GM12878 (cell line): ENCODE measurements at regions not wholly inside any gene's neighbourhood (a gene's known extent, or its start where the extent isn't known, plus 50 kb on each side); places are given as distances from the start of the nearest gene placed in this dataset.

Source experiments
- BHLHE40 ChIP-seq, 2 experiments: fragments of 450-650 bp in 1 of 2; IDR thresholded peaks; 2 replicates each; pipeline ENCODE4 v1.6.1; 2011 to 2017; ENCODE audit warnings: low read depth in 2 of 2, borderline replicate concordance in 1 of 2, improper control_type of control experiment in 1 of 2, low read length in 1 of 2, mild to moderate bottlenecking in 1 of 2
- CBFB ChIP-seq: IDR thresholded peaks from 2 replicates; pipeline ENCODE4 v1.6.1; 2016; ENCODE audit warnings: antibody characterized with exemption, low read depth
- GATAD2B ChIP-seq: fragments of 450-650 bp; conservative IDR thresholded peaks from 2 replicates; pipeline ENCODE4 v1.6.1; 2017; ENCODE audit warnings: low read depth, mild to moderate bottlenecking, moderate library complexity
- IKZF1 ChIP-seq: fragments of 450-650 bp; conservative IDR thresholded peaks from 2 replicates; pipeline ENCODE4 v1.6.1; 2017; ENCODE audit warnings: antibody characterized with exemption, mild to moderate bottlenecking
- IRF4 ChIP-seq: IDR thresholded peaks from 2 replicates; pipeline ENCODE4 v1.6.1; 2011; ENCODE audit warnings: low read depth, low read length
- JUNB ChIP-seq: IDR thresholded peaks from 2 replicates; pipeline ENCODE4 v1.6.1; 2016; ENCODE audit warnings: antibody characterized with exemption, mild to moderate bottlenecking
- KAT2A ChIP-seq: conservative IDR thresholded peaks from 2 replicates; pipeline ENCODE4 v1.6.1; 2011; ENCODE audit warnings: low read depth, low read length; ENCODE audit not compliant: control insufficient read depth
- MTA2 ChIP-seq: fragments of 450-650 bp; IDR thresholded peaks from 2 replicates; pipeline ENCODE4 v1.6.1; 2016; ENCODE audit warnings: low read depth, mild to moderate bottlenecking, moderate library complexity
- MYC ChIP-seq: IDR thresholded peaks from 2 replicates; pipeline ENCODE4 v1.6.1; 2011; ENCODE audit warnings: mild to moderate bottlenecking, low read length, moderate library complexity, inconsistent platforms; ENCODE audit not compliant: insufficient read depth, insufficient replicate concordance, insufficient read length, severe bottlenecking
- RAD51 ChIP-seq: fragments of 450-650 bp; IDR thresholded peaks from 2 replicates; pipeline ENCODE4 v1.6.1; 2016; ENCODE audit warnings: moderate library complexity, mild to moderate bottlenecking, inconsistent platforms
- RFX5 ChIP-seq: IDR thresholded peaks from 2 replicates; pipeline ENCODE4 v1.6.1; 2011; ENCODE audit warnings: low read depth, low read length, improper control_type of control experiment
- SIX5 ChIP-seq: IDR thresholded peaks from 2 replicates; pipeline ENCODE4 v1.6.1; 2011; ENCODE audit warnings: mild to moderate bottlenecking, low read depth, low read length, moderate library complexity; ENCODE audit not compliant: severe bottlenecking
- SMARCA5 ChIP-seq: fragments of 450-650 bp; IDR thresholded peaks from 2 replicates; pipeline ENCODE4 v1.6.1; 2017; ENCODE audit warnings: mild to moderate bottlenecking
- SP1 ChIP-seq: IDR thresholded peaks from one replicate; pipeline ENCODE4 v1.6.1; 2011; ENCODE audit warnings: low read depth, low read length
- SUZ12 ChIP-seq: fragments of 200-600 bp; sonication (generic); IDR thresholded peaks from one replicate; pipeline ENCODE4 v1.6.1; 2018; ENCODE audit warnings: antibody characterized with exemption, mild to moderate bottlenecking; ENCODE audit not compliant: unreplicated experiment
- YY1 ChIP-seq: IDR thresholded peaks from 2 replicates; pipeline ENCODE4 v1.6.1; 2011; ENCODE audit warnings: low read depth, mild to moderate bottlenecking, low read length
- ZNF207 ChIP-seq: fragments of 450-650 bp; IDR thresholded peaks from 2 replicates; pipeline ENCODE4 v1.6.1; 2014; ENCODE audit warnings: antibody characterized with exemption, mild to moderate bottlenecking, borderline replicate concordance
- TF ChIP-seq, protein P1 (sequence below): IDR thresholded peaks from 2 replicates; pipeline ENCODE4 v1.6.1; 2012; ENCODE audit warnings: low read depth, low read length, improper control_type of control experiment
- TF ChIP-seq, protein P2 (sequence below): fragments of 150-350 bp; IDR thresholded peaks from 2 replicates; pipeline ENCODE4 v1.6.1; 2014; ENCODE audit warnings: mild to moderate bottlenecking, low read depth, low read length
- TF ChIP-seq, protein P3 (sequence below): IDR thresholded peaks from 2 replicates; pipeline ENCODE4 v1.6.1; 2012; ENCODE audit warnings: mild to moderate bottlenecking, low read depth, low read length
- TF ChIP-seq, protein P4 (sequence below): fragments of 150-350 bp; IDR thresholded peaks from 2 replicates; pipeline ENCODE4 v1.6.1; 2016; ENCODE audit warnings: low read depth, low read length

DNA sequence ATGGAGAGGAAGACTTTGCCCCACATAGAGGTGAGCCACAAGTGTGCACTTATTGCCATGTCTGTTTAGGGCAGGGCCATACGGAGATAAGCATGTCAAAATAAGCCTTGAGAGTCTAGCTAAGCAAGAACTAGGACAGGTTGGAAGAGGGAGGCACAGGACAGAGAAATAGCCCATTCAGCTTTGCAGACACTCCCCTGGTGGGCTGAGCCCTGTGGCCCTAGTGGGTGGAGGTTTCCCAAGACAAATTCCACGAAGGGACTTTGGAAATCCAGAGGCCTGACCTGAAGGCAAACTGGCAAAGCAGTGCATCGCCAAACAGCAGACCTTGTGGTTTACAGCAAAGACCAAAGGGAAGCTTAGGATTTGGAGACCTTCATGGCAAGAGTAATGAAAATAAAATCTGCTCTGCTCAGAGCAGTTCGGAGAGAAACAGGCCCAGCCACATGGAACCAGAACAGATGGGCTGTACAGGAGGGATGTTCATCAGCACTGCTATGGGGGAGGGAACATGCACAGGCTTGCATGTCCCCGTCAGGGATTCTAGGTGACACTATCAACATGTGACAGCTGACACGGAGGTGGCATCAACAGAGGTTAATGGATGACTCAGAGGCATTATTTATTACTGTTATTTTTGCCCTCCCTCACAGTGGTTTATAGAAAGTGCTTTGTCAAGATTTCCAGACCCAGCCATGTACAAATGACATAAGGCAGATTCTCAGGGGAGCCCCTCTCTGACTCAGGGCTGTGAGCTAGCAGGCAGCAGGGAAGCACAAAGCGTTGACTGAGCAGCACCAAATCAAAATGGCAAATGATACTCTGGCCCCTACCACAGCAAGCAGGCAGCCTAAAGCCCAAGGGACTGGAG lies 90.1 kb upstream of the IRF2BP2 start (continued):
- TF ChIP-seq, protein P1, sequence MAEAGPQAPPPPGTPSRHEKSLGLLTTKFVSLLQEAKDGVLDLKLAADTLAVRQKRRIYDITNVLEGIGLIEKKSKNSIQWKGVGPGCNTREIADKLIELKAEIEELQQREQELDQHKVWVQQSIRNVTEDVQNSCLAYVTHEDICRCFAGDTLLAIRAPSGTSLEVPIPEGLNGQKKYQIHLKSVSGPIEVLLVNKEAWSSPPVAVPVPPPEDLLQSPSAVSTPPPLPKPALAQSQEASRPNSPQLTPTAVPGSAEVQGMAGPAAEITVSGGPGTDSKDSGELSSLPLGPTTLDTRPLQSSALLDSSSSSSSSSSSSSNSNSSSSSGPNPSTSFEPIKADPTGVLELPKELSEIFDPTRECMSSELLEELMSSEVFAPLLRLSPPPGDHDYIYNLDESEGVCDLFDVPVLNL = no peak
- TF ChIP-seq, protein P2, sequence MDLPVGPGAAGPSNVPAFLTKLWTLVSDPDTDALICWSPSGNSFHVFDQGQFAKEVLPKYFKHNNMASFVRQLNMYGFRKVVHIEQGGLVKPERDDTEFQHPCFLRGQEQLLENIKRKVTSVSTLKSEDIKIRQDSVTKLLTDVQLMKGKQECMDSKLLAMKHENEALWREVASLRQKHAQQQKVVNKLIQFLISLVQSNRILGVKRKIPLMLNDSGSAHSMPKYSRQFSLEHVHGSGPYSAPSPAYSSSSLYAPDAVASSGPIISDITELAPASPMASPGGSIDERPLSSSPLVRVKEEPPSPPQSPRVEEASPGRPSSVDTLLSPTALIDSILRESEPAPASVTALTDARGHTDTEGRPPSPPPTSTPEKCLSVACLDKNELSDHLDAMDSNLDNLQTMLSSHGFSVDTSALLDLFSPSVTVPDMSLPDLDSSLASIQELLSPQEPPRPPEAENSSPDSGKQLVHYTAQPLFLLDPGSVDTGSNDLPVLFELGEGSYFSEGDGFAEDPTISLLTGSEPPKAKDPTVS = no peak
- TF ChIP-seq, protein P3, sequence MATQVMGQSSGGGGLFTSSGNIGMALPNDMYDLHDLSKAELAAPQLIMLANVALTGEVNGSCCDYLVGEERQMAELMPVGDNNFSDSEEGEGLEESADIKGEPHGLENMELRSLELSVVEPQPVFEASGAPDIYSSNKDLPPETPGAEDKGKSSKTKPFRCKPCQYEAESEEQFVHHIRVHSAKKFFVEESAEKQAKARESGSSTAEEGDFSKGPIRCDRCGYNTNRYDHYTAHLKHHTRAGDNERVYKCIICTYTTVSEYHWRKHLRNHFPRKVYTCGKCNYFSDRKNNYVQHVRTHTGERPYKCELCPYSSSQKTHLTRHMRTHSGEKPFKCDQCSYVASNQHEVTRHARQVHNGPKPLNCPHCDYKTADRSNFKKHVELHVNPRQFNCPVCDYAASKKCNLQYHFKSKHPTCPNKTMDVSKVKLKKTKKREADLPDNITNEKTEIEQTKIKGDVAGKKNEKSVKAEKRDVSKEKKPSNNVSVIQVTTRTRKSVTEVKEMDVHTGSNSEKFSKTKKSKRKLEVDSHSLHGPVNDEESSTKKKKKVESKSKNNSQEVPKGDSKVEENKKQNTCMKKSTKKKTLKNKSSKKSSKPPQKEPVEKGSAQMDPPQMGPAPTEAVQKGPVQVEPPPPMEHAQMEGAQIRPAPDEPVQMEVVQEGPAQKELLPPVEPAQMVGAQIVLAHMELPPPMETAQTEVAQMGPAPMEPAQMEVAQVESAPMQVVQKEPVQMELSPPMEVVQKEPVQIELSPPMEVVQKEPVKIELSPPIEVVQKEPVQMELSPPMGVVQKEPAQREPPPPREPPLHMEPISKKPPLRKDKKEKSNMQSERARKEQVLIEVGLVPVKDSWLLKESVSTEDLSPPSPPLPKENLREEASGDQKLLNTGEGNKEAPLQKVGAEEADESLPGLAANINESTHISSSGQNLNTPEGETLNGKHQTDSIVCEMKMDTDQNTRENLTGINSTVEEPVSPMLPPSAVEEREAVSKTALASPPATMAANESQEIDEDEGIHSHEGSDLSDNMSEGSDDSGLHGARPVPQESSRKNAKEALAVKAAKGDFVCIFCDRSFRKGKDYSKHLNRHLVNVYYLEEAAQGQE = no peak
- peak; percentile 75 for TF ChIP-seq IRF4
- TF ChIP-seq GATAD2B = 0 out of 2 replicates have a peak, but pooled peaks have one; percentile 61
- TF ChIP-seq SIX5 = no peak
- TF ChIP-seq SP1 = peak; percentile 31
- TF ChIP-seq RAD51 = peak; percentile 89
- no peak for TF ChIP-seq SUZ12
- TF ChIP-seq, protein P4, sequence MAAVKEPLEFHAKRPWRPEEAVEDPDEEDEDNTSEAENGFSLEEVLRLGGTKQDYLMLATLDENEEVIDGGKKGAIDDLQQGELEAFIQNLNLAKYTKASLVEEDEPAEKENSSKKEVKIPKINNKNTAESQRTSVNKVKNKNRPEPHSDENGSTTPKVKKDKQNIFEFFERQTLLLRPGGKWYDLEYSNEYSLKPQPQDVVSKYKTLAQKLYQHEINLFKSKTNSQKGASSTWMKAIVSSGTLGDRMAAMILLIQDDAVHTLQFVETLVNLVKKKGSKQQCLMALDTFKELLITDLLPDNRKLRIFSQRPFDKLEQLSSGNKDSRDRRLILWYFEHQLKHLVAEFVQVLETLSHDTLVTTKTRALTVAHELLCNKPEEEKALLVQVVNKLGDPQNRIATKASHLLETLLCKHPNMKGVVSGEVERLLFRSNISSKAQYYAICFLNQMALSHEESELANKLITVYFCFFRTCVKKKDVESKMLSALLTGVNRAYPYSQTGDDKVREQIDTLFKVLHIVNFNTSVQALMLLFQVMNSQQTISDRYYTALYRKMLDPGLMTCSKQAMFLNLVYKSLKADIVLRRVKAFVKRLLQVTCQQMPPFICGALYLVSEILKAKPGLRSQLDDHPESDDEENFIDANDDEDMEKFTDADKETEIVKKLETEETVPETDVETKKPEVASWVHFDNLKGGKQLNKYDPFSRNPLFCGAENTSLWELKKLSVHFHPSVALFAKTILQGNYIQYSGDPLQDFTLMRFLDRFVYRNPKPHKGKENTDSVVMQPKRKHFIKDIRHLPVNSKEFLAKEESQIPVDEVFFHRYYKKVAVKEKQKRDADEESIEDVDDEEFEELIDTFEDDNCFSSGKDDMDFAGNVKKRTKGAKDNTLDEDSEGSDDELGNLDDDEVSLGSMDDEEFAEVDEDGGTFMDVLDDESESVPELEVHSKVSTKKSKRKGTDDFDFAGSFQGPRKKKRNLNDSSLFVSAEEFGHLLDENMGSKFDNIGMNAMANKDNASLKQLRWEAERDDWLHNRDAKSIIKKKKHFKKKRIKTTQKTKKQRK = no peak
- peak; percentile 89 for TF ChIP-seq JUNB
- TF ChIP-seq RFX5 = no peak
- no peak for TF ChIP-seq KAT2A
- peak; percentile 25; the same call in 1 of the 2 replicates for TF ChIP-seq SMARCA5
- peak; percentile 53; the same call in 1 of the 2 replicates for TF ChIP-seq YY1
- 0 out of 2 replicates have a peak, but pooled peaks have one; percentile 17 for TF ChIP-seq CBFB
- TF ChIP-seq IKZF1 = peak; percentile 91
- peak; percentile 91 for TF ChIP-seq MTA2
- peak; percentile 75 to 86 for TF ChIP-seq BHLHE40 (IDR thresholded peaks at IDR 0.05; ENCODE audit: borderline replicate concordance in 1 of 2, low read depth in 2 of 2, low read length in 1 of 2)
- TF ChIP-seq MYC = no peak
- peak; percentile 17; the same call in 1 of the 2 replicates for TF ChIP-seq ZNF207
